Activated CD4-positive, alpha-beta memory T cell treated with anti-CD3 and anti-CD28 coated beads, Interleukin-2, amount 10 ng/mL, durations not matched to agents 7 days and 5 days (primary cell): ENCODE measurements at regions not wholly inside any gene's neighbourhood (a gene's known extent, or its start where the extent isn't known, plus 50 kb on each side); places are given as distances from the start of the nearest gene placed in this dataset.
"Not testable (repeated sequence)": the region's sequence is repeated elsewhere in the genome, so short reads cannot be mapped to it uniquely, and the experiment has no call there.

ENCODE experiments used
- CTCF ChIA-PET: fragments of 350-600 bp; sonication (Branson Sonifier 250); formaldehyde crosslinking; loops from one replicate; lab custom pipeline; 2021; ENCODE audit warnings: antibody characterized with exemption, inconsistent platforms; lab: Charles Lee
- POLR2A ChIA-PET: fragments of 350-600 bp; sonication (Branson Sonifier 250); formaldehyde crosslinking; loops from one replicate; lab custom pipeline; 2021; ENCODE audit warnings: antibody characterized with exemption; lab: Charles Lee
- DNase-seq: peaks from one replicate; pipeline ENCODE4 v3.0.0-alpha.2; 2020
- H3K27ac Mint-ChIP-seq: one replicate; pipeline ENCODE4 v1.8.0; 2021; ENCODE audit warnings: mild to moderate bottlenecking, mixed read lengths
- H3K27me3 Mint-ChIP-seq: one replicate; pipeline ENCODE4 v1.8.0; 2021; ENCODE audit warnings: mixed read lengths
- H3K36me3 Mint-ChIP-seq: one replicate; pipeline ENCODE4 v1.8.0; 2021; ENCODE audit warnings: low read depth, mixed read lengths
- H3K4me1 Mint-ChIP-seq: one replicate; pipeline ENCODE4 v1.8.0; 2021; ENCODE audit warnings: mixed read lengths
- H3K4me3 Mint-ChIP-seq: one replicate; pipeline ENCODE4 v1.8.0; 2021; ENCODE audit warnings: mild to moderate bottlenecking, mixed read lengths
- H3K9me3 Mint-ChIP-seq: one replicate; pipeline ENCODE4 v1.8.0; 2021; ENCODE audit warnings: mixed read lengths

DNA sequence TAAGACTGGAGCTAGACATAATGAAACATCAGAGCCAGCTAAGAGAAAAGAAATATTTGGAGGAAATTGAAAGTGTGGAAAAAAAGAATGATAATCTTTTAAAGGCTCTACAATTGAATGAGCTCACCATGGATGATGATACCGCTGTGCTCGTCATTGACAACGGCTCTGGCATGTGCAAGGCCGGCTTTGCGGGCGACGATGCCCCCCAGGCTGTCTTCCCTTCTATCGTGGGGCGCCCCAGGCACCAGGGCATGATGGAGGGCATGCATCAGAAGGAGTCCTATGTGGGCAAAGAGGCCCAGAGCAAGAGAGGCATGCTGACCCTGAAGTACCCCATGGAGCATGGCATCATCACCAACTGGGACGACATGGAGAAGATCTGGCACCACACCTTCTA lies 98.3 kb downstream of the CCDC74A start:
- H3K4me3 Mint-ChIP-seq, DNase-seq, H3K27me3 Mint-ChIP-seq, H3K27ac Mint-ChIP-seq, H3K9me3 Mint-ChIP-seq, H3K4me1 Mint-ChIP-seq, H3K36me3 Mint-ChIP-seq, POLR2A ChIA-PET, CTCF ChIA-PET: not testable (repeated sequence)

DNA sequence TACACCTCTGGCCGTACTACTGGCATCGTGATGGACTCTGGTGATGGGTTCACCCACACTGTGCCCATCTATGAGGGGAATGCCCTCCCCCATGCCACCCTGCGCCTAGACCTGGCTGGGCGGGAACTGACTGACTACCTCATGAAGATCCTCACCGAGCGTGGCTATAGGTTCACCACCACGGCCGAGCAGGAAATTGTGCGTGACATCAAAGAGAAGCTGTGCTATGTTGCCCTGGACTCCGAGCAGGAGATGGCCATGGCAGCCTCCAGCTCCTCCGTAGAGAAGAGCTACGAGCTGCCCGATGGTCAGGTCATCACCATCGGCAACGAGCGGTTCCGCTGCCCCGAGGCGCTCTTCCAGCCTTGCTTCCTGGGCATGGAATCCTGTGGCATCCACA lies 98.9 kb downstream of the CCDC74A start:
- CTCF ChIA-PET, POLR2A ChIA-PET, H3K27me3 Mint-ChIP-seq, H3K4me3 Mint-ChIP-seq, H3K36me3 Mint-ChIP-seq, H3K27ac Mint-ChIP-seq, H3K9me3 Mint-ChIP-seq, DNase-seq, H3K4me1 Mint-ChIP-seq: not testable (repeated sequence)

DNA sequence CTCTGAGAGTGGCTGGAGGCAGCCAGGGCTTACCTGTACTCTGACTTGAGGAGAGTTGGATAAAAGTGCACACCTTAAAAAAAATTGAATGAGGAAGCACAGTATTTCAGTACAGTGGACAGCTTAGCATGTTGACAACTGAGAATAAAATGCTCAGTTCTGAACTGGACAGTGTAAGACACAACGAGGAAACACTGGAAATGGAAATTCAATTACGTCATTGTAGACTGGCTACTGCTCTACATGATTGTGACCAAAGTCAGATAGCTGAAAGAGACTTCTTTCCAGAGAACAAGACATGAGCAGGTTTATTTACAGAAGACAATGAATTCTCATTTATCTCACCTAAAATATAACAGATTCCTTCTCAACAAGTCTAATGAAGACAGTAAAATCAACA lies 100.1 kb downstream of the CCDC74A start:
- H3K27me3 Mint-ChIP-seq, H3K4me1 Mint-ChIP-seq, H3K4me3 Mint-ChIP-seq, H3K9me3 Mint-ChIP-seq, H3K27ac Mint-ChIP-seq, POLR2A ChIA-PET, CTCF ChIA-PET, DNase-seq, H3K36me3 Mint-ChIP-seq: not testable (repeated sequence)

DNA sequence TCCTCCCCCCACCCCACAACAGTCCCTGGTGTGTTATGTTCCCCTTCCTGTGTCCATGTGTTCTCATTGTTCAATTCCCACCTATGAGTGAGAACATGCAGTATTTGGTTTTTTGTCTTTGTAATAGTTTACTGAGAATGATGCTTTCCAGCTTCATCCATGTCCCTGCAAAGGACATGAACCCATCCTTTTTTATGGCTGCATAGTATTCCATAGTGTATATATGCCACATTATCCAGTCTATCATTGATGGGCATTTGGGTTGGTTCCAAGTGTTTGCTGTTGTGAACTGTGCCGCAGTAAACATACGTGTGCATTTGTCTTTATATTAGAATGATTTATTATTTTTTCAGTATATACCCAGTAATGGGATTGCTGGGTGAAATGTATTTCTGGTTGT lies 104.0 kb downstream of the CCDC74A start:
- H3K36me3 Mint-ChIP-seq, POLR2A ChIA-PET, H3K27ac Mint-ChIP-seq, DNase-seq, H3K9me3 Mint-ChIP-seq, H3K27me3 Mint-ChIP-seq, H3K4me1 Mint-ChIP-seq, H3K4me3 Mint-ChIP-seq, CTCF ChIA-PET: not testable (repeated sequence)

DNA sequence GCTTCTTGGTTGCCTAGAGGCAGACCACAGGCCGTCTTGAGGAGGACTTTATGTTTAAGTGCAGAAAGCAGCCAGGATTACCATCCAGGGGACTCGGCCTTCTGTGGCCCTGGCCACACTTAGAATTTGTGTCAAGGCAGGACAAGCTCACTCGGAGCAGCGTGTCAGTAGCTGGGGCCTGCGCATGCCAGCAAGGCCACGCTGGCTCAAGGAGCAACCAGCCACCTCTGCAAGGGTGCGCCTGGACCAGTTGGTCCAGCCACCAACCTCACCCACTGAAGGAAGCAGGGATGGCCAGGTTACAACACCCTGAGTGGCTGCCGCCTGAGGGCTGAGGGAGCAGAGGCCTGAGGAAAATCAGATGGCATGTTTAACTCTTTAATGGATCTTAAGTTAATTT lies 105.7 kb downstream of the CCDC74A start:
- H3K4me3 Mint-ChIP-seq, H3K36me3 Mint-ChIP-seq, POLR2A ChIA-PET, H3K27me3 Mint-ChIP-seq, H3K9me3 Mint-ChIP-seq, H3K27ac Mint-ChIP-seq, DNase-seq, H3K4me1 Mint-ChIP-seq, CTCF ChIA-PET: not testable (repeated sequence)

DNA sequence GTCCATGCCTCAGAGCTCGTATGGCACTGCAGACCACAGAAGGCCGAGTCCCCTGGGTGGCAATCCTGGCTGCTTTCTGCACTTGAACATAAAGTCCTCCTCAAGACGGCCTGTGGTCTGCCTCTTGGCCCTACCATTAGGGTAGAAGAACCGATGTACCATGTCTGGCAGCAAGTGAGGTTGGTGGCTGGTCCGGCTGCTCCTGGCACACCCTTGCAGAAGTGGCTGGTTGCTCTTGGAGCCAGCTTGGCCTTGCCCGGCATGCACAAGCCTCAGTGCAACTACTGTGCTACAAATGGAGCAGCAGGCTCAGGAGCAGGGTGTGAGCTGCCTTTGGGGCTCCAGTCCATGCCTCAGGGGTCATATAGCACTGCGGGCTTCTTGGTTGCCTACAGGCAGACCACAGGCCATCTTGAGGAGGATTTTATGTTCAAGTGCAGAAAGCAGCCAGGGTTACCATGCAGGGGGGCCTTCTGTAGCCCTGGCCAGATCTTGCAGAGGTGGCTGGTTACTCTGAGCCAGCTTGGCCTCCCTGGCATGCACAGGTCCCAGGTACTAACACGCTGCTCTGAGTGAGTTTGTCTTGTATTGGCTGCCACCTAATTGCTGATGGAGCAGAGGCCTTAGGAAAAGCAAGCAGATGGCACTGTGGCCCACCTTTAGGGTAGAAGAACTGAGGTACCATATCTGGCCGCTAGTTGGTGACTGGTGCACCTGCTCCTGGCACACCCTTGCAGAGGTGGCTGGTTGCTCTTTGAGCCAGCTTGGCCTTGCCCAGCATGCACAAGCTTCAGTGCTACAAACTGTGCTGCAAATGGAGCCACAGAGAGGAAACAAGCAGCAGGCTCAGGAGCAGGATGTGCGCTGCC lies 106.4 kb downstream of the CCDC74A start:
- POLR2A ChIA-PET, H3K4me1 Mint-ChIP-seq, CTCF ChIA-PET, H3K36me3 Mint-ChIP-seq, DNase-seq, H3K27me3 Mint-ChIP-seq, H3K9me3 Mint-ChIP-seq, H3K27ac Mint-ChIP-seq, H3K4me3 Mint-ChIP-seq: not testable (repeated sequence)

DNA sequence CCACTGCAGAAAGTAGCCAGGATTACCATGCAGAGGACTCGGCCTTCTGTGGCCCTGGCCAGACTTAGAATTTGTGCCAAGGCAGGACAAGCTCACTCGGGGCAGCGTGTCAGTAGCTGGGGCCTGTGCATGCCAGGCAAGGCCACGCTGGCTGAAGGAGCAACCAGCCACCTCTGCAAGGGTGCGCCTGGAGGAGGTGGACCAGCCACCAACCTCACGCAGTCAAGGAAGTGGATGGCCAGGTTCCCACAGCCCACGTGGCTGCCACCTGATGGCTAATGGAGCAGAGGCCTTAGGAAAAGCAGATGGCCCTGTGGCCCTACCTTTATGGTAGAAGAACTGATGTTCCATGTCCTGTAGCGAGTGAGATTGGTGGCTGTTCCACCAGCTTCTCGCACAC lies 107.9 kb downstream of the CCDC74A start:
- DNase-seq = no peak
- Mint-ChIP-seq H3K4me3 (no peak overlapping the region), H3K9me3 (peaks cover 3% of the 10 kb centered on the region), H3K27ac (no peak overlapping the region), H3K4me1 (no peaks in the 10 kb centered on the region), H3K27me3 (peaks cover 4% of the 10 kb centered on the region), H3K36me3 (no peaks in the 10 kb centered on the region)
- CTCF ChIA-PET = no interaction called here
- POLR2A ChIA-PET = no interaction called here

DNA sequence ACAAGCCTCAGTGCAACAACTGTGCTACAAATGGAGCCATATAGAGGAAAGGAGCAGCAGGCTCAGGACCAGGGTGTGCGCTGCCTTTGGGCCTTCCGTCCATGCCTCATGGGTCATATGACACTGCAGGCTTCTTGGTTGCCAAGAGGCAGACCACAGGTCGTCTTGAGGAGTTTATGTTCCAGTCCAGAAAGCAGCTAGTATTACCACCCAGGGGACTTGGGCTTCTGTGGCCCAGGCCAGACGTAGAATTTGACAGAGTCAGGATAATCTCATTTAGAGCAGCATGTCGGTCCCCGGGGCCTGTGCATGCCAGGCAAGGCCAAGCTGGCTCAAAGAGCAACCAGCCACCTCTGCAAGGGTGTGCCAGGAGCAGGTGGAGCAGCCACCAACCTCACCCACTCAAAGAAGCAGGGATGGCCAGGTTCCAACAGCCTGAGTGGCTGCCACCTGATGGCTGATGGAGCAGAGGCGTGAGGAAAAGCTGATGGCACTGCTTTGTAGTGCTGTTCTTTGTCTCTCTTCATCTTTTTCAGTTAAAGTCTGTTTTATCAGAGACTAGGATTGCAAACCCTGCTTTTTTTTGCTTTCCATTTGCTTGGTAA lies 109.1 kb downstream of the CCDC74A start:
- CTCF ChIA-PET, H3K4me3 Mint-ChIP-seq, H3K27ac Mint-ChIP-seq, H3K36me3 Mint-ChIP-seq, POLR2A ChIA-PET, DNase-seq, H3K9me3 Mint-ChIP-seq, H3K4me1 Mint-ChIP-seq: not testable (repeated sequence)
- H3K27me3 Mint-ChIP-seq = peaks cover 12% of the 10 kb centered on the region

DNA sequence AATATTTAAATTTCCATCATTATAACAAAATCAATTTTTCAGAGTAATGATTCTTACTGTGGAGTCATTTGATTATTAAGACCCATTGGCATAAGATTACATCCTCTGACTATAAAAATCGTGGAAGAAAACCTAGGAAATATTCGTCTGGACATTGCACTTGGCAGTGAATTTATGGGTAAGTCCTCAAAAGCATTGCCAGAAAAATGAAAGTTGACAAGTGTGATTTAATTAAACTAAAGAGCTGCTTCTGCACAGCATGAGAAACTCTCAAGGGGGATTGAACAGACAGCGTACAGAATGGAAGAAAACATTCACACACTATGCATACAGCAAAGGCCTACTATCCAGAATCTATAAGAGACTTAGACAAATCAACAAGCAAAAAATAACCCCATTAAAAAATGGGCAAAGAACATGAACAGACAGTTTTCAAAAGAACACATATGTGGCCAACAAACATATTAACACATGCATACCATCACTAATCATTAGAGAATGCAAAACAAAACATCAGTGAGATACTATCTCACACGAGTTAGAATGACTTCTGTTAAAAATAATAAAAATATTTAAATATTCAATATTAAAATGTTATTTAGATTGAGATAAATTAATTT lies 111.4 kb downstream of the CCDC74A start:
- H3K36me3 Mint-ChIP-seq, POLR2A ChIA-PET, H3K4me1 Mint-ChIP-seq, CTCF ChIA-PET, H3K4me3 Mint-ChIP-seq, DNase-seq, H3K9me3 Mint-ChIP-seq, H3K27ac Mint-ChIP-seq: not testable (repeated sequence)
- H3K27me3 Mint-ChIP-seq = peaks cover 19% of the 10 kb centered on the region

DNA sequence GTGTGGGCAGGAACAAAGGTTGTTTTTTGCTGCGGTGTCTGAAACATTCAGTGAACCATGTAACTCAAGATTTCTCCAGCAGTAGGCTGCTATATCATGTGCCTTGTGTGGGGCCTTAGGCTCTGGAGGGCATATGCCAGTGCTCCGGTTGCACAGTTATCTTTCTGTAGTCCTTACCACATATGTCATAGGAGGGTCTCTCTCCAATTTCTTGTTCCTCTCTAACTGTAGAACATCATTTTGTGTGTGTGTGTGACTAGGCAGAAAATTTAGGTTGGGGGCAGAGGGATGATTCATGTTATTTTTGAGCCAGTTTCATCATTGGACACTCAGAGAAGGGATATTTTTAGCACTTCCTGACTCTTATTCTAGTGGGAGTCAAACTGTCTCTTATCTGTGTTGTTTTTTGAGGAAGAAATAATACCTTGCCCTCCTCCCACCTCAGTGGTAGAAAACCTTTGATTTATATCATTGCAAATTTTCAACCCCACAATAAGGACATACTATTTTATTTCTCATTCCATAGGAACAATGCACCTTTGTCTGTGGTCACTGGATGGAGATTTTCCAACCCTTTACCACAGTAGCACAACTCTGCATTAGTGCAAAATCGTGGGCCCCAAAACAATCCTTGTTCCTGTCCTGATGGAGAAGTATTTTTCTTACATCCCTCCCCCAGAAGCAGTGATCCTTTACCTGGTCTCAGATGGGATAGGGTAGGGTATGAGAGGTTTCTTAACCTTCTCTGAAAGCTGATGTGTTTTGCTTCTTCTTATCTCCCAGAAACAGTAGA lies 113.9 kb downstream of the CCDC74A start:
- no peaks in the 10 kb centered on the region for H3K4me1 Mint-ChIP-seq
- H3K4me3 Mint-ChIP-seq = no peak overlapping the region
- H3K27ac Mint-ChIP-seq = no peak overlapping the region
- DNase-seq = no peak
- ChIA-PET CTCF (no interaction called here), POLR2A (no interaction called here)
- H3K27me3 Mint-ChIP-seq = peaks cover 30% of the 10 kb centered on the region
- no peaks in the 10 kb centered on the region for H3K9me3 Mint-ChIP-seq
- H3K36me3 Mint-ChIP-seq = no peaks in the 10 kb centered on the region

DNA sequence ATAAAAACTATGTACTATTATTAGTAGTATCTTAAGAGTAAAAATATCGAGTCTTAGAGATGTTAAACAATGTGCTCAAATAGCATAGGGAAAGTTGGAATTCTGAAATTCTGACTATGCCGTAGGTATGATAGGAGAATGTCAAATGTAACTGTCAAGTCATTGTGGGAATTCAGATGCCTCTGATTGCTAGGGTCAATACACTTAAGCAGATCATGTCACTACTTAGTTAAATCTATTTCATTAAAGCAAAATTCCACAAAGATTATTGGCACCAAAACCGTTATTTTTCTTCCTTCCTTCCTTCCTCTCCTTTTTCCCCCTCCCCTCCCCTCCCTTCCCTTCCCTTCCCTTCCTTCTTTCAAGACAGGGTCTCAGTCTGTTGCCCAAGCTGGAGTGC lies 115.5 kb downstream of the CCDC74A start:
- H3K4me1 Mint-ChIP-seq, CTCF ChIA-PET, DNase-seq, H3K27ac Mint-ChIP-seq, H3K4me3 Mint-ChIP-seq, H3K36me3 Mint-ChIP-seq, H3K9me3 Mint-ChIP-seq, POLR2A ChIA-PET: not testable (repeated sequence)
- H3K27me3 Mint-ChIP-seq = peaks cover 37% of the 10 kb centered on the region

DNA sequence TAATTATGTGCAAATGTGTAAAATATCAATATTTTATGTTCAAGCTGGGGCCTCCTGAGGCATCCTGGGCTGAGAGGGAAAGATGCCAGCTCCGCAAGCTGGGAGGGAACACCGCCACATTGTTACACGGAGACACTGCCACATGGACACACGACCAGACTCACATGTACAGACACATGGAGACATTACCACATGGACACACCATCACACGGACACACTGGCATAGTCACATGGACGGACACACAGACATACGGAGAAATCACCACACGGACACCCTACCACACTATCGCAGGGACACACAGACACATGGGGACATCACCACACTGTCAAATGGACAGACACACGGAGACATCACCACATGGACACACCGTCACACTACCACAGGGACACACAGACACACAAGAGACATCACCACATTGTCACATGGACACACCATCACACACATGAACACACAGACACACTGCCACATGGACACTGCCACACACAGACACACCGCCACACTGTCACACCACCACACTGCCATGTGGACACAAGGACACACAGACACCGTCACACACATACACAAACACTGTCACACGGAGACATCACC lies 117.6 kb downstream of the CCDC74A start:
- Mint-ChIP-seq H3K27me3 (peaks cover 46% of the 10 kb centered on the region), H3K4me1 (no peaks in the 10 kb centered on the region), H3K9me3 (no peaks in the 10 kb centered on the region), H3K4me3 (no peak overlapping the region), H3K36me3 (no peaks in the 10 kb centered on the region), H3K27ac (no peak overlapping the region)
- ChIA-PET CTCF (no interaction called here), POLR2A (no interaction called here)
- DNase-seq = no peak

DNA sequence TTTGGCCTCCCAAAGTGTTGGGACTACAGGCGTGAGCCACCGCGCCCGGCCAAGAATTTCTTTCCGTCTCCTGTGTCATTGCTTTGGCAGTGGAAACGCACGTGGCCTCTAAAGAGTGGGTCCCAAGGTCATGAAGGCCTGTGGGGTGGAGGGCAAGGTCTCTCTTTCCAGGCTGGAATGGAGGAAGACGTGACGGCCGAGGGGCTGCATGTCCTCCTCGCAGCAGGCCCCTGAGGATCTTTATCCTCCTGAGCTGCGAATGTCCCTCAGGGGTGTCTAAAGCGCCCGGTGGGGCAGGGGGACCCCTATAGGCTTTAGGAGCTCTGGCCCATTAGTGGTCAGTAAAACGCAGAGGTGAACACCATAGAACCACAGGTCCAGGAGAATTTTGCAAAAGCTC lies 118.5 kb downstream of the CCDC74A start:
- CTCF ChIA-PET = interaction anchor here (1.0 kb wide), 1 partner anchor 27 kb away, joined by 4 read pairs; no protein-coding TSS in a partner anchor
- H3K27me3 Mint-ChIP-seq = peaks cover 46% of the 10 kb centered on the region
- H3K4me1 Mint-ChIP-seq, H3K27ac Mint-ChIP-seq, DNase-seq, H3K9me3 Mint-ChIP-seq, H3K36me3 Mint-ChIP-seq, POLR2A ChIA-PET, H3K4me3 Mint-ChIP-seq: not testable (repeated sequence)
